Vagina (tissue), 2 donors: ENCODE measurements at regions not wholly inside any gene's neighbourhood (a gene's known extent, or its start where the extent isn't known, plus 50 kb on each side); places are given as distances from the start of the nearest gene placed in this dataset.
A peak's percentile ranks its signal among the peaks of the same experiment; 100 is the strongest.

ENCODE experiments used
- DNase-seq, 2 donors: peaks; one replicate each; pipeline ENCODE4 v3.0.0-alpha.2; 2017; ENCODE audit errors: extremely low spot score in 2 of 2
- H3K27ac ChIP-seq: fragments of 200-600 bp; sonication (generic); one replicate; pipeline ENCODE4 v1.5.1; 2019
- H3K27me3 ChIP-seq: fragments of 200-600 bp; sonication (generic); one replicate; pipeline ENCODE4 v1.5.1; 2019
- H3K36me3 ChIP-seq, 2 donors: fragments of 200-600 bp; sonication (generic); one replicate each; pipeline ENCODE4 v1.5.1; 2017 to 2019
- H3K4me1 ChIP-seq: fragments of 200-600 bp; sonication (generic); one replicate; pipeline ENCODE4 v1.5.1; 2019
- H3K4me3 ChIP-seq, 2 donors: fragments of 200-600 bp; sonication (generic); 1 replicate in 1 of 2; 2 replicates in 1 of 2; pipeline ENCODE4 v1.5.1; 2016 to 2019
- H3K9me3 ChIP-seq: fragments of 200-600 bp; sonication (generic); one replicate; pipeline ENCODE4 v1.5.1; 2019
- POLR2A ChIP-seq, 2 donors: fragments of 450-650 bp; IDR thresholded peaks; one replicate each; pipeline ENCODE4 v1.6.1; 2017; ENCODE audit warnings: antibody characterized with exemption in 2 of 2, mild to moderate bottlenecking in 2 of 2, moderate library complexity in 2 of 2
- POLR2AphosphoS5 ChIP-seq, 2 donors: sonication (generic); formaldehyde crosslinking; IDR thresholded peaks; one replicate each; pipeline ENCODE4 v1.9.0; 2017; ENCODE audit warnings: antibody characterized with exemption in 2 of 2, mild to moderate bottlenecking in 2 of 2, low read depth in 1 of 2; ENCODE audit not compliant: insufficient read depth in 1 of 2
- intact Hi-C: fragments of 100-400 bp; cut with DNase I; formaldehyde crosslinking; loops from one replicate; pipeline ENCODE4 v1.15.1; 2023
- TF ChIP-seq, protein P1 (sequence below), 3 experiments: fragments of 450-650 bp in 2 of 3; fragments of 200-600 bp in 1 of 3; sonication (generic) in 1 of 3; IDR thresholded peaks; one replicate each; pipeline ENCODE4 v1.5.1; 2017 to 2019; ENCODE audit warnings: antibody characterized with exemption in 3 of 3, mild to moderate bottlenecking in 2 of 3, moderate library complexity in 2 of 3

DNA sequence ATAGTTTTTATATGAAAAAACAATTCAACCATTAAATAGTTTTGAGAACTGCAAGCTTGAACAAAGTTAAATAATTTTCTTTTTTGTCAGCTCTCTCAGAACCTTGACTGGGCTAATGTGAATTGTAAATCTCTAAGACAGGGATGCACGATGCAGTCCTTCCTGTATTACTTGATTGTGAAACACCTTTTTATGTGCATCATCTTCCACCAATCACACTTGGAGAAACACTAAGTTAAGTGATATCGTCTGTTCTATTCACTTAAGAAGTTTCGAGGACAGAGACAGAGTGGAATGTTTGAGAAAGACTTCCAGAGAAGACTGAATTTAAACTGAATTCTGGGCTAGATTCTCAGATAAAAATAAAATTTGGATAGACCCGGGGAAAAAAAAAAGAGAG, 238.2 kb downstream of the MREG start:
- intact Hi-C loops = no loop called here
- no peak for DNase-seq
- Histone ChIP-seq H3K27ac (no peak overlapping the region), H3K4me3 (no peak overlapping the region), H3K27me3 (no peaks in the 10 kb centered on the region), H3K36me3 (no peaks in the 10 kb centered on the region), H3K4me1 (peaks cover 30% of the 10 kb centered on the region), H3K9me3 (no peaks in the 10 kb centered on the region)
- no peak for TF ChIP-seq POLR2A (IDR thresholded peaks at IDR 0.05)
- no peak for TF ChIP-seq POLR2AphosphoS5 (IDR thresholded peaks at IDR 0.05; ENCODE audit: insufficient read depth in 1 of 2, low read depth in 1 of 2)
- TF ChIP-seq, protein P1, sequence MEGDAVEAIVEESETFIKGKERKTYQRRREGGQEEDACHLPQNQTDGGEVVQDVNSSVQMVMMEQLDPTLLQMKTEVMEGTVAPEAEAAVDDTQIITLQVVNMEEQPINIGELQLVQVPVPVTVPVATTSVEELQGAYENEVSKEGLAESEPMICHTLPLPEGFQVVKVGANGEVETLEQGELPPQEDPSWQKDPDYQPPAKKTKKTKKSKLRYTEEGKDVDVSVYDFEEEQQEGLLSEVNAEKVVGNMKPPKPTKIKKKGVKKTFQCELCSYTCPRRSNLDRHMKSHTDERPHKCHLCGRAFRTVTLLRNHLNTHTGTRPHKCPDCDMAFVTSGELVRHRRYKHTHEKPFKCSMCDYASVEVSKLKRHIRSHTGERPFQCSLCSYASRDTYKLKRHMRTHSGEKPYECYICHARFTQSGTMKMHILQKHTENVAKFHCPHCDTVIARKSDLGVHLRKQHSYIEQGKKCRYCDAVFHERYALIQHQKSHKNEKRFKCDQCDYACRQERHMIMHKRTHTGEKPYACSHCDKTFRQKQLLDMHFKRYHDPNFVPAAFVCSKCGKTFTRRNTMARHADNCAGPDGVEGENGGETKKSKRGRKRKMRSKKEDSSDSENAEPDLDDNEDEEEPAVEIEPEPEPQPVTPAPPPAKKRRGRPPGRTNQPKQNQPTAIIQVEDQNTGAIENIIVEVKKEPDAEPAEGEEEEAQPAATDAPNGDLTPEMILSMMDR (IDR thresholded peaks at IDR 0.05) = no peak

DNA sequence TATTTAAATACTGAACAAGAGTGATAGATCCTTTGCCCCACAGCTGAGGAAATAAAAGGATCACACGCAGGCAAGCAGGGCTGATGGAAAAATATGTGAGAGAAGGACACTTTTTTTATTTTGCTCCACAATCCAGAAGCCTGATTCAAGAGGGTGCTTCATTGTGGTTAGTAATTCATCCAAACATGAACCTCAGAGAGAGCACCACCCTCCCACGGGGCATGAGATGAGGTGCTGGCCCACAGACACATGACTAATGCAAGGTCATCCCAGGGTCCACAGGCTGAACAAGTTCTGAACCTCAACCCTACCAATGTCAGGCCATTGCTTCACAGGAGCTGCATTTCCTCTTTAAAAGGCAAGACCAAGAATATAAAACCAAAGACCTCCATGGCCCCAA, 239.6 kb downstream of the MREG start:
- peaks cover 30% of the 10 kb centered on the region for H3K4me1 ChIP-seq
- DNase-seq = no peak
- no peak overlapping the region for H3K27ac ChIP-seq
- no peaks in the 10 kb centered on the region for H3K27me3 ChIP-seq
- no peaks in the 10 kb centered on the region for H3K9me3 ChIP-seq
- H3K36me3 ChIP-seq = no peaks in the 10 kb centered on the region
- TF ChIP-seq POLR2A (IDR thresholded peaks at IDR 0.05) (no peak), POLR2AphosphoS5 (IDR thresholded peaks at IDR 0.05; ENCODE audit: insufficient read depth in 1 of 2, low read depth in 1 of 2) (no peak)
- TF ChIP-seq, protein P1 (IDR thresholded peaks at IDR 0.05) = no peak
- intact Hi-C loops = no loop called here
- H3K4me3 ChIP-seq = no peak overlapping the region

DNA sequence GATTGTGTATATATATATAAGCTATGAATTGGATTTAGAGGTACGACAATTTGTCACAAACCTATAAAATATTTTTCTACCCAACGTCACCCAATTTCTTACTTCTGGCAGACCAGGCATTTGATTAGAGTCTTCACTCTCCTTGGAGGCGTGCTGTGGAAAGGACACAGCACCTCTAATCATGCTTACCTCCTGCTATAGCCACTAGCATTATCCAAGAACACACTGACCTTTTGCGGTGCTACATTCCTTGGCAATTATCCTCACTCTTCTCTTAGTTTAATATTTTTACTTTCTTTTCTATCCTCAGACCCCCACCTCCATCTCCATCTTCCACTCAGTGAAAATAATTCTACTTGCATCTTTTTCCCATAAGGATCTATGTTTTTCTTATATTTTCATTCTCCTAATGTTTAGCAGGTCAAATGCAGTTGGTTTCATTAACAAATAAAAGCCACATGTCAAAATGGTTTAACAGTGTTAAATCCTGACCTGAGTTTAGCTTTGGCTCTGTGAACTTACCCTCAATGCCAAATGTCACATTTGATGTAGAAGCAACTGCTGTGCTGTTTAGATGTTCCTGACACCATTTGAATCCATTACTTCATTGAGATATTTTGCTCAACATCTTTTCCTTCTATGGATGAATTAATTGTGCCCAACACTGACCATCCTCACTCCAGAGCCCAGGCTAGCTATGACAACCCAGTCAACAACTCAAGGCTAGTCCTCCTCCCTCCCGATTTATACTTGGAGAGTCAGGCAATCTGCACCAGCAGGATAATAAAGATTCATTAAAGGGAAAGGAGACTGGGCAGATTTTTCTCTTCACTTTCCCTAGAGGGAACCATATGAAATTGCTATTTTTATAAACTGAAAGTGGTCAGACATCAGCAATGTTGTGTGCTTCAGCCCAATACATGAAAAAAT, 240.5 kb downstream of the MREG start:
- peaks cover 30% of the 10 kb centered on the region for H3K4me1 ChIP-seq
- H3K27me3 ChIP-seq = no peaks in the 10 kb centered on the region
- H3K9me3 ChIP-seq = no peaks in the 10 kb centered on the region
- no peaks in the 10 kb centered on the region for H3K36me3 ChIP-seq
- H3K27ac ChIP-seq = no peak overlapping the region
- TF ChIP-seq, protein P1 (IDR thresholded peaks at IDR 0.05) = no peak
- TF ChIP-seq POLR2AphosphoS5 (IDR thresholded peaks at IDR 0.05; ENCODE audit: insufficient read depth in 1 of 2, low read depth in 1 of 2) = peak; percentile 8 to 13
- no peak for DNase-seq
- intact Hi-C loops = no loop called here
- no peak overlapping the region for H3K4me3 ChIP-seq

DNA sequence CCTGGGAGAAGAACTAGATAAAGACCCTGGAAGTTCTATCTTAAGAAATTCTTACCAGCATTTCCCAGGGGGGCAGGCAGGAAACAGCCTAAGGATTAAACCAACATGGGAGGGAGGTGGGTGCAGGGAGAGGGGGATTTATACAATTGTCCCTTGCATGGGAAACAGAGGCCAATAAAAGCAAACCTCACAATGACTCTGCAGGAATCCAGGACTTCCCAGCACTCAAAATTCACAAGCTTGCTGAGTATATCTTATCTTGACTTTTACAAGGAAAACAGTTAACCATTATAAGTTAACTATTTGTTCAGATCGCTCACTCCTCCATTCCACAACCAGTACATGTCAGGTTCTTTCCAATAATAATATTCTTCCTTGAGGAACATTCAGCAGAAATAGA, 241.3 kb downstream of the MREG start:
- Histone ChIP-seq H3K27ac (no peak overlapping the region), H3K9me3 (no peaks in the 10 kb centered on the region), H3K4me3 (no peak overlapping the region), H3K27me3 (no peaks in the 10 kb centered on the region), H3K36me3 (no peaks in the 10 kb centered on the region), H3K4me1 (peaks cover 30% of the 10 kb centered on the region)
- DNase-seq = no peak
- intact Hi-C loops = no loop called here
- TF ChIP-seq, protein P1 (IDR thresholded peaks at IDR 0.05) = no peak
- TF ChIP-seq POLR2AphosphoS5 (IDR thresholded peaks at IDR 0.05; ENCODE audit: insufficient read depth in 1 of 2, low read depth in 1 of 2) = no peak
- TF ChIP-seq POLR2A (IDR thresholded peaks at IDR 0.05) = no peak

DNA sequence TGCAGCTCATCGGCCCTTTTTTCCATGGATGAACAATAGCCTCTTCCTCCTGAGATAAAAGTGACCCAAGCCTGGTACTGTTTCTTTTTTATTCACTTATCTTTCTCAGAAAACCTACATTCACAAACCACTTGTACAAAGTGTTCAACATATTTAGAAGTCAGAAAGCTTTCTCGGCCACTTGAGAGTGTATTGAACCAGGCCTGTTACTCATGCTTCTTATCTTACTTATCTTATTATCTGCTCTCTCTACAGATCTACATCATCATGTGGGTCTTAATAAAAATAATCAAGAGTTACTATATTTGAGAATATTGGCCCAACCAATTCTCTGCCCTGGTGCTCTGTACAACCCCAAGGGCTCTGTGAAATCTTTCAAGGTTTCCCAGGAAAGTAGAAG, 242.1 kb downstream of the MREG start:
- Histone ChIP-seq H3K36me3 (no peaks in the 10 kb centered on the region), H3K4me1 (peaks cover 30% of the 10 kb centered on the region), H3K9me3 (no peaks in the 10 kb centered on the region), H3K27me3 (no peaks in the 10 kb centered on the region), H3K4me3 (no peak overlapping the region), H3K27ac (no peak overlapping the region)
- intact Hi-C loops = no loop called here
- DNase-seq = no peak
- TF ChIP-seq POLR2A (IDR thresholded peaks at IDR 0.05) = no peak
- TF ChIP-seq POLR2AphosphoS5 (IDR thresholded peaks at IDR 0.05; ENCODE audit: insufficient read depth in 1 of 2, low read depth in 1 of 2) = no peak
- TF ChIP-seq, protein P1 (IDR thresholded peaks at IDR 0.05) = no peak
